Mucosa of descending colon (tissue), 3 donors: ENCODE measurements at regions not wholly inside any gene's neighbourhood (a gene's known extent, or its start where the extent isn't known, plus 50 kb on each side); places are given as distances from the start of the nearest gene placed in this dataset.

Source experiments
- ATAC-seq: fragments of 200-7000 bp; cut with Tn5 transposase; one replicate; pipeline ENCODE4 v1.9.1; 2020; ENCODE audit warnings: mild to moderate bottlenecking, moderate library complexity
- DNase-seq, 3 donors: peaks; one replicate each; pipeline ENCODE4 v3.0.0-alpha.2; 2020
- H3K36me3 ChIP-seq: fragments of 200-600 bp; one replicate; pipeline ENCODE4 v1.8.0; 2021; ENCODE audit warnings: low read depth, mild to moderate bottlenecking
- H3K4me1 ChIP-seq: fragments of 200-600 bp; one replicate; pipeline ENCODE4 v1.8.0; 2021; ENCODE audit warnings: low read depth, mild to moderate bottlenecking
- H3K4me3 ChIP-seq: fragments of 200-600 bp; one replicate; pipeline ENCODE4 v1.8.0; 2021; ENCODE audit warnings: mild to moderate bottlenecking
- H3K9me3 ChIP-seq: fragments of 200-600 bp; one replicate; pipeline ENCODE4 v1.8.0; 2021; ENCODE audit warnings: mild to moderate bottlenecking
- intact Hi-C, 2 donors: fragments of 100-400 bp; cut with DNase I in 1 of 2; cut with micrococcal nuclease in 1 of 2; formaldehyde crosslinking; loops; one replicate each; pipeline versions ENCODE4 v1.11.0 to v1.11.1; 2022; cut with DNase I, micrococcal nuclease
- TF ChIP-seq, protein P1 (sequence below): fragments of 200-600 bp; IDR thresholded peaks from one replicate; pipeline ENCODE4 v1.8.0; 2022; ENCODE audit warnings: antibody characterized with exemption, mild to moderate bottlenecking
- donor health status: DM: no; HTN: no; CAD: no; lungs with moderate emphysema.
- donor health status: DM: no; HTN: no; CAD: no.
- donor health status: DM: no; HTN: yes; CAD: no.

DNA sequence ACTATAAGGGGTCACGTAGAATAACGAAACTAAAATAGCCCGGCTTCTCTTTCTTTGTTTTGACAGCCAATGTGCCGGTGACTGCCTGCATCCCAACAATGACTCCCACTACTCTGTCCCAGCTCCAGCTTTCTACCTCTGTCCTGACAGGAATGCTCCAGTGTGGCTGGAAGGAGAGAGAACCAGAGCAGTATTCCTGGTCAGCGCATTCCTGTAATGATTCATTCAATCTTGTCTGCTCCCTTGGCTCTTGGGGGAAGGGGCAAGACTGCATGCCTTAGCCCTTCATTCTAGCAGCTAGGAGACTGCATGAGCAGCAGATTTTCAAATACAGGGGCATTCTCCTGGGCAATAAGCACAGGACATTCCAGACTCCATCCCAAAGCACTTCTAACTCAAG is 132.1 kb upstream of the PRMT6 start:
- H3K4me1 ChIP-seq, result no peaks in the 10 kb centered on the region
- no peaks in the 10 kb centered on the region for H3K36me3 ChIP-seq
- DNase-seq, result no peak
- no peaks in the 10 kb centered on the region for H3K9me3 ChIP-seq
- intact Hi-C loops, result no loop called here
- TF ChIP-seq, protein P1, sequence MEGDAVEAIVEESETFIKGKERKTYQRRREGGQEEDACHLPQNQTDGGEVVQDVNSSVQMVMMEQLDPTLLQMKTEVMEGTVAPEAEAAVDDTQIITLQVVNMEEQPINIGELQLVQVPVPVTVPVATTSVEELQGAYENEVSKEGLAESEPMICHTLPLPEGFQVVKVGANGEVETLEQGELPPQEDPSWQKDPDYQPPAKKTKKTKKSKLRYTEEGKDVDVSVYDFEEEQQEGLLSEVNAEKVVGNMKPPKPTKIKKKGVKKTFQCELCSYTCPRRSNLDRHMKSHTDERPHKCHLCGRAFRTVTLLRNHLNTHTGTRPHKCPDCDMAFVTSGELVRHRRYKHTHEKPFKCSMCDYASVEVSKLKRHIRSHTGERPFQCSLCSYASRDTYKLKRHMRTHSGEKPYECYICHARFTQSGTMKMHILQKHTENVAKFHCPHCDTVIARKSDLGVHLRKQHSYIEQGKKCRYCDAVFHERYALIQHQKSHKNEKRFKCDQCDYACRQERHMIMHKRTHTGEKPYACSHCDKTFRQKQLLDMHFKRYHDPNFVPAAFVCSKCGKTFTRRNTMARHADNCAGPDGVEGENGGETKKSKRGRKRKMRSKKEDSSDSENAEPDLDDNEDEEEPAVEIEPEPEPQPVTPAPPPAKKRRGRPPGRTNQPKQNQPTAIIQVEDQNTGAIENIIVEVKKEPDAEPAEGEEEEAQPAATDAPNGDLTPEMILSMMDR, result no peak
- no peak for ATAC-seq
- H3K4me3 ChIP-seq, result no peak overlapping the region

DNA sequence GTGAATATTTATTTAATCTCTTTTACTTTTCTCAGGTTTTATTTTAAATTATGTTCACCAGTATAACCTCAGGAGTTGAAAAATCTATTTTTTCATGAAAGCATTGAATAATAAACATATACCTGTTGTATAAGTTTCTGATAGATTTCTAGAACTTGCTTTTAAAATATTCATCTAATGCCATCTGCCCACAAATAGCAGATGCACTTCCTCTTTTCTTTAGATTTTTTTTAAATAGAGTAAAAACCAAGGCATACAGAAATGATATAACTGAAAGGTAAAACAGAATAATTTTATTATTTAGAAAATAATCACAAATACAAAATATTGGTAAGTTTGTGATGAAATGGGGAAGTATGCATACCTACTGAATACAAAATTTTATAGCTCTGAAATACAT is 130.7 kb upstream of the PRMT6 start:
- H3K9me3 ChIP-seq, result no peaks in the 10 kb centered on the region
- DNase-seq, result no peak
- intact Hi-C loops, result no loop called here

DNA sequence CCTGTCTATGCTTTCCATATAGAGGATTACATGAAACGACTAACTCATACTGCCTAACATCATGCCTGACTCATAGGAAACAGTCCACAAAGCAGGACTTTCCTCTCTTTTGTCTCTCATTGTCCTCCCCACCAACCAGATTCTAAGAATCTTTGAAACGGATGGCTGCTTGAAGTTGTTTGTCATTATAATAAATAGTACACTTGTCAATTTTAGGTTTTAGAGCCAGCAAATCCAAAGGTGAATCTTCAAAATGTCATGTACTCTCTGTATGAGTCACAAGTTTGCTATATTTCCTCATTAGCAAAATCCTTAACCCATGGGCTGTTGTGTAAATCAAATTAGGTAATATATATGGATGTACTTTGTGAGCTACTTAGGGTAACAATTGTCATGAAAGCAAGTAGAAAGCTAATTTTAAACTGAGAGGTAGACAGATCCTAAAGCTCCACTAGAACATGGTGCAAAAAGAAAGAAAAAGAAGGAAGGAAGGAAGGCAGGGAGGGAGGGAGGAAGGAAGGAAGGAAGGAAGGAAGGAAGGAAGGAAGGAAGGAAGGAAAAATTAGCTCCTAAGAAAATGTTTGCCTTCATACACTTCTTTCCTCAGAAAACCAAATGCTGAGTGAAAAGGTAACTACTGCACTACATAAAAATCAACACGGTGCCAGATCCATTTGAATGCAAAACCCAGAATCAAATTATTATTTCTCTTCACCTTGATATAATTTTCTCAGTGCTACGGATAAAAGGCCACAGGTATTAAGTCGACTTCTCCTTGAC is 129.5 kb upstream of the PRMT6 start:
- DNase-seq (no peak), ATAC-seq (no peak)
- Histone ChIP-seq H3K4me3 (no peak overlapping the region), H3K36me3 (no peaks in the 10 kb centered on the region), H3K9me3 (no peaks in the 10 kb centered on the region), H3K4me1 (no peaks in the 10 kb centered on the region)
- intact Hi-C loops, result no loop called here
- TF ChIP-seq, protein P1, result no peak

More for the DNA sequence above, 130.7 kb upstream of the PRMT6 start:
- no peak overlapping the region for H3K4me3 ChIP-seq
- H3K36me3 ChIP-seq, result no peaks in the 10 kb centered on the region
- no peak for ATAC-seq
- TF ChIP-seq, protein P1, result no peak
- H3K4me1 ChIP-seq, result no peaks in the 10 kb centered on the region

DNA sequence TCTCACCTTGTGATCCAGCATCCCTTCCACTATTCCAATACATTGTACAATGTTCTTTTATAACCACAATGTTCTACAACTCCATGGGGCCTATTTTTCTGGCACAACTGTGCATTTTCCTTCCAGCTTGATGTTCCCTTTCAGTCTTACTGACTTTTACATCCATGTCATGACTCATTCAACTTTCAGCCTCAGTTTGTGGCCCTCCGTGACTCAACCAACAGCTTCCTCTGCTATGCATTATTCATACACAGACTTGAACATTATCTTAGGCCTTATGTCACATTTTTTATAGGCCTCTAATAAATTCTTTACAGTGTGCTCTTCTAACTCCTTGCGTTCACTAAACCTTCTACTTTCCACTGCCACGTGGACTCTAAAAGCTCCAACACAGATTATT is 119.4 kb upstream of the PRMT6 start:
- ATAC-seq, result no peak

DNA sequence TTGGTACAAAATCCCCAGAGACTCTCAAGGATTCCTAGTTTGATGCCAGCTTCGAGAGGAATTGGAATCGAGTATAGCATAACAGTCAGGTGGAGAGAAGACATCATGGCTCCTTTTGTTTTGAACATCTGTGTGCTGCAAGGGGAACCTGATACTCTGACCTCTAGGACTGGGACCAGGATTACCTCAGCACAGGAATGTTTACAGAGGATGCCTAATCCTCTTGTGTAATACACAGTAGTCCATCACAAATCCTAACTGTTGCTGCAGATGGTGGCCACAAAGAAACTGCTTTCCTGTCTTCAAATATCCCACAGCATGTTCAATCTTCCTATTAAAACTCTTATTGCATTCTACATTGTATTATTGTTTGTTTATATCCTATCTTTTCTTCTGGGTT is 111.8 kb upstream of the PRMT6 start:
- H3K4me3 ChIP-seq, result no peak overlapping the region

More for the DNA sequence above, 119.4 kb upstream of the PRMT6 start:
- Histone ChIP-seq H3K36me3 (no peaks in the 10 kb centered on the region), H3K4me1 (no peaks in the 10 kb centered on the region), H3K4me3 (no peak overlapping the region), H3K9me3 (no peaks in the 10 kb centered on the region)
- TF ChIP-seq, protein P1, result no peak
- intact Hi-C loops, result no loop called here
- DNase-seq, result no peak

More for the DNA sequence above, 111.8 kb upstream of the PRMT6 start:
- intact Hi-C loops, result no loop called here
- no peak for ATAC-seq
- no peak for DNase-seq
- Histone ChIP-seq H3K4me1 (no peaks in the 10 kb centered on the region), H3K36me3 (no peaks in the 10 kb centered on the region), H3K9me3 (no peaks in the 10 kb centered on the region)
- TF ChIP-seq, protein P1, result no peak
